GM18511 (cell line): ENCODE measurements at regions not wholly inside any gene's neighbourhood (a gene's known extent, or its start where the extent isn't known, plus 50 kb on each side); places are given as distances from the start of the nearest gene placed in this dataset.

ENCODE experiments used
- ATAC-seq: cut with Tn5 transposase; IDR thresholded peaks from one replicate; pipeline ENCODE4 v1.9.1; 2021; ENCODE audit warnings: mild to moderate bottlenecking, moderate library complexity; ENCODE audit not compliant: unreplicated experiment

GRCh38 chr6:141347086-141347485 is 785.6 kb upstream of the GJE1 start:
- ATAC-seq, result no peak

GRCh38 chr6:141346535-141346934 is 786.2 kb upstream of the GJE1 start:
- ATAC-seq, result no peak

- ATAC-seq, result no peak
Measured at GRCh38 chr6:141337191-141337590, 795.5 kb upstream of the GJE1 start.

- no peak for ATAC-seq
Measured at GRCh38 chr6:141335477-141336273, 797.0 kb upstream of the GJE1 start.

GRCh38 chr6:141326925-141327324 is 805.8 kb upstream of the GJE1 start:
- ATAC-seq, result no peak

GRCh38 chr6:141326426-141326825 is 806.3 kb upstream of the GJE1 start:
- peak; percentile 75 for ATAC-seq

GRCh38 chr6:141321493-141322347 is 811.0 kb upstream of the GJE1 start:
- no peak for ATAC-seq

GRCh38 chr6:141316236-141316635 is 816.5 kb upstream of the GJE1 start:
- ATAC-seq, result no peak

GRCh38 chr6:141313986-141314385 is 818.7 kb upstream of the GJE1 start:
- ATAC-seq, result no peak

GRCh38 chr6:141309295-141309694 is 823.4 kb upstream of the GJE1 start:
- ATAC-seq, result no peak

- ATAC-seq, result no peak
Measured at GRCh38 chr6:141307309-141307998, 825.3 kb upstream of the GJE1 start.

- ATAC-seq, result peak; percentile 59
Measured at GRCh38 chr6:141303907-141304306, 828.8 kb upstream of the GJE1 start.

- ATAC-seq, result no peak
Measured at GRCh38 chr6:141301779-141302178, 830.9 kb upstream of the GJE1 start.

- no peak for ATAC-seq
Measured at GRCh38 chr6:141290941-141291721, 841.6 kb upstream of the GJE1 start.

- ATAC-seq, result no peak
Measured at GRCh38 chr6:141288947-141289346, 843.8 kb upstream of the GJE1 start.

GRCh38 chr6:141282263-141282662 is 850.5 kb upstream of the GJE1 start:
- no peak for ATAC-seq

GRCh38 chr6:141269684-141270083 is 863.0 kb upstream of the GJE1 start:
- ATAC-seq, result no peak

GRCh38 chr6:141267420-141267819 is 865.3 kb upstream of the GJE1 start:
- ATAC-seq, result no peak

- ATAC-seq, result no peak
Measured at GRCh38 chr6:141265756-141266623, 866.7 kb upstream of the GJE1 start.

GRCh38 chr6:141264101-141264500 is 868.6 kb upstream of the GJE1 start:
- ATAC-seq, result no peak
